ENCODE measurements at regions not wholly inside any gene's neighbourhood (a gene's known extent, or its start where the extent isn't known, plus 50 kb on each side); places are given as distances from the start of the nearest gene placed in this dataset.

DNA sequence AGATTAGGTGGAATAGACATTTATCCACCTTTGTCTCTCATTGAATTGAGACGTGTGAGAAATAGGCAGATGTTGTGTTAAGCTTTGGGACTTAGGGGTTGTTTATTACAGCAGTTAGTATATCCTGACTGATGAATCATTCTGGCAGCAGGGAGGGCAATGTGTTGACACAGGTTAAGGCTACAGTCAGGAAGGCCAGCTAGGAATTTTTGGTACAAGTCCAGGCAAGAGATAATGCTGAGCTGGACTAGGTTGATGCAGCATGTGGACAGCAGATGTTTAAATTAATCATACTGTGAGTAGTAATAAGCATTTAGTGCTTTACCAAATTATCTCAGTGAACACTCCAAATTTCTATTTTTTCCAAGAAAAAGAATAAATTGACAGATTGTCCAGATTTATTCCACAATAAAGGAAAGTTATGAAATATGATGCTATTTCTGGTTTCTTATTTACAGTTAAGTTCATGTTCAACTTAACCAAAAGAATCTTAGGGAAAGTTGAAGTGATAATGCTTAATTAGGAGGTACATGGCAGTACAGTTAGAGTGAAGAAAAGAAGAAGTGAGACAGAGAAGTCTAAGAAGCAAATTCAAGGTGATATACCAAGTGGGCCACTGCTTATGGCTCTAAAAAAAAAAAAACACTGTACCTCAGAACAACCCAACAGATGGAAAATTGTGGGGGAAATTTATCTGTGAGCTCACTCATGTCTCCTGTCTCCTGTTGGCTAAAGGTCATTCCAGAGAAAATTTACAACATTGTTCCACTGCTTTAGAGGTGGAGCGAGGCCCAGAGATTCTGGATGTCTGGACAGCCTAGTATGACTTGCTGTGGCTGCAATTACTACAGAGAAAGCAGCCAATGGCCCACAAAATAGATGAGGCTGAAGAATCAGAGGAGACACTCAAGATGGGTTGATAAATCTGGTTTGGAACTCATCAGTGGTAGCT lies 102.7 kb upstream of the C21orf91 start:
- Mint-ChIP-seq H3K27me3 (no peaks in the 10 kb centered on the region), H3K9me3 (peaks cover 5 to 19% (median 5%) of the 10 kb centered on the region in 3 donors), H3K4me3 (no peak overlapping the region), H3K27ac (no peak overlapping the region), H3K4me1 (peaks cover 0 to 3% (median 0%) of the 10 kb centered on the region in 3 donors), H3K36me3 (peaks cover 2% of the 10 kb centered on the region)

DNA sequence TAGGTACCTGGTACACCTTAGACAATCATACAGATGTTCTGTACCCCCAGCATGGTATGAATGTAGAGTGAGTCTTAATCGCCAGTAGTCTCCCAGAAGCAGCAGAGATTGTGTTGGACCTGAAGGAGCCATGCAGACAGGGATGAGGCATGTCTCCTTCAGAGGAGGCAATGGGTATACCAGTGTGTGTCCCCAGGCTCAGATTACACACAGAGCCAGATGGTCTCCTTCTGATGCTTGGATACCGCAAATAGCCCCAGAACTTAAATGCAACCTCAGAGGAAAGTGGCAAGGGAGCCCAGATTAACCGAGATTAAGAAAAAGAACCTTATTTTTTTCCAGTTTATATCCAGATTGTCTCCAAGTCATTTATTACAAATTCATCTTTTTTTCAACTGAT lies 96.8 kb upstream of the C21orf91 start:
- no peaks in the 10 kb centered on the region for H3K4me1 Mint-ChIP-seq
- H3K9me3 Mint-ChIP-seq: peaks cover 4 to 17% (median 5%) of the 10 kb centered on the region in 3 donors
- H3K27ac Mint-ChIP-seq: no peak overlapping the region
- no peaks in the 10 kb centered on the region for H3K27me3 Mint-ChIP-seq
- peaks cover 2% of the 10 kb centered on the region for H3K36me3 Mint-ChIP-seq
- no peak overlapping the region for H3K4me3 Mint-ChIP-seq

DNA sequence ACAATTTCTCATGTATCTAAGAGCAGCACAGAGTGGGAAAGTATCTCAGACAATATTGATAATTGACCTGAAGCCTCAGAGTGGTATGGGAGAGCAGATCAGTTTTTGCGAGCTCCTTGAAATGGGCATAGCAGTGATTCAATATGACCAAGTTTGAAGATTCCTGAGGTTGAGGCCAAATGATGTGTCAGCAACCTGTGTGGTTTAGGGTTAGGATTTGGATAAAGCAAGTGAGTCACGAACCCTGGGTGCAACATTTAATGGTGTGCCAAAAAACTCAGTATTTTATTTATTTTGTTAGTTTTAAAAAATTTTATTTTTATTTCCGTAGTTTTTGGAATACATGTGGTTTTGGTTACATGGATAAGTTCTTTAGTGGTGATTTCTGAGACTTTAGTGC lies 92.5 kb upstream of the C21orf91 start:
- Mint-ChIP-seq H3K36me3 (no peaks in the 10 kb centered on the region), H3K27me3 (no peaks in the 10 kb centered on the region), H3K9me3 (no peaks in the 10 kb centered on the region), H3K4me3 (no peak overlapping the region), H3K4me1 (no peaks in the 10 kb centered on the region), H3K27ac (no peak overlapping the region)

DNA sequence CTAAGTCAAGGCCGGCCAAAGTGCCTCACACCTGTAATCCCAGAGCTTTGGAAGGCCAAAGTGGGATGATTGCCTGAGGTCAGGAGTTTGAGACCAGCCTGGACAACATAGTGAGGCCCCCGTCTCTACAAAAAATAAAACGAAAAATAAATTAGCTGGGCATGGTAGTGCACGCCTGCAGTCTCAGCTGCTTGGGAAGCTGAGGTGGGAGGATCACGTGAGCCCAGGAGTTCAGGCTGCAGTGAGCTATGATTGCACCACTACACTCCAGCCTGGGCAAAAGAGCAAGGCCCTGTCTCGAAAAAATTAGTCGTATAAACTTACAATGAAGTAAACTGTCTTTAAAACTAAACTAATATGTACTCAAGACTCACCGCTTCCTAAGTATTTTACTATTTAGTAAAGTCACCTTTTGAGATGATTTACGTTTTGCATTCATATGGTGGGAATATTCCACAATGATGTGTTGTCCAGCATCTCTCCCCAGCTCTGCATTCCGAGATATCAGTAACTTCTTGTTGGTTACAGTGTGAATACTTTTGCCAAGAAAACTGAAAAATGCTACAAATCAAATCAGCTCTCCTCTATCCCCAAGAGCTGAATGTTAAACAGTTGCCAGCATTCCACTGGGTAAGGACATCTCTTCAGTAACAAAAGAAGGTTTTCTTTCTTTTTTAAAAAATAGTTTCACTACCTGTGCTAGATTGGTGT lies 84.9 kb upstream of the C21orf91 start:
- Mint-ChIP-seq H3K4me1 (peaks cover 2 to 10% (median 10%) of the 10 kb centered on the region in 3 donors), H3K9me3 (peaks cover 0 to 7% (median 2%) of the 10 kb centered on the region in 3 donors), H3K27me3 (peaks cover 2% of the 10 kb centered on the region), H3K4me3 (no peak overlapping the region), H3K27ac (no peak overlapping the region), H3K36me3 (no peaks in the 10 kb centered on the region)

DNA sequence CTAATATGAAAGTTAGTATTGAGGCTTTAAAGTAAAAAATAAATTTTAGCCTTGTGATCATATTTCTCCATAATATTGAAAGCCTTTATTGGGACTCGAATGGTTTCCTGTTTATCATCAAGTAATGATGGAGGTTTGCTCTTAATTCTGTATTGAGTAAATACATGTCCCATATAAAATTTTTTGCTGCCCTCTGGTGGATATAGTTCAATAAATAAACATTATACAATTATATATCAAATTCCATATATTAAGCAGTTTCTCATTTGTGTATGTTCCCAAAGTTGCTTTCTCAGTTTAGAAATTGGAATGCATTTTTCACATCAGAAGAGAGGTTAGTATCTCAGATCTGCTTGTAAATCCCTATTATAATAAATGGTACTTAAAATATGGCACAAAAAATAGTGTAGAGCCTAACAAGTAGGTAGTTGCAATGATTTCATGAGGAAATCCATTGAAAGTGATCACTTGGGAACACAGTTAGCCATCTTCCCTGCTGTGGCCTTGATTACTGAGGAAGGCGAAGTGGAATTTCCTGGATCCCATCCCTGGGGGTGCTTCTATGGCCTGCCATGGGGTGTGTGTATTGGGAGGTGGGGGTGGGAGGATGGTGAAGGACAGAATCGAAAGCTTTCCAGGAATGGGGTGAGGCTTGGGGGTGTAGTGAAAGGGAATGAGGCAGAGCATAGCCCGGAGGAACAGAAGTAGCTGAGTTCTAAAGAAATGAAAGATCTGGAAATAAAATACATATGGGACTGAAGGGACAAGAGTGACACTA lies 84.1 kb upstream of the C21orf91 start:
- no peaks in the 10 kb centered on the region for H3K36me3 Mint-ChIP-seq
- no peak overlapping the region for H3K4me3 Mint-ChIP-seq
- no peak overlapping the region for H3K27ac Mint-ChIP-seq
- peaks cover 2 to 15% (median 7%) of the 10 kb centered on the region in 3 donors for H3K9me3 Mint-ChIP-seq
- peaks cover 2 to 10% (median 10%) of the 10 kb centered on the region in 3 donors for H3K4me1 Mint-ChIP-seq
- peaks cover 2% of the 10 kb centered on the region for H3K27me3 Mint-ChIP-seq

DNA sequence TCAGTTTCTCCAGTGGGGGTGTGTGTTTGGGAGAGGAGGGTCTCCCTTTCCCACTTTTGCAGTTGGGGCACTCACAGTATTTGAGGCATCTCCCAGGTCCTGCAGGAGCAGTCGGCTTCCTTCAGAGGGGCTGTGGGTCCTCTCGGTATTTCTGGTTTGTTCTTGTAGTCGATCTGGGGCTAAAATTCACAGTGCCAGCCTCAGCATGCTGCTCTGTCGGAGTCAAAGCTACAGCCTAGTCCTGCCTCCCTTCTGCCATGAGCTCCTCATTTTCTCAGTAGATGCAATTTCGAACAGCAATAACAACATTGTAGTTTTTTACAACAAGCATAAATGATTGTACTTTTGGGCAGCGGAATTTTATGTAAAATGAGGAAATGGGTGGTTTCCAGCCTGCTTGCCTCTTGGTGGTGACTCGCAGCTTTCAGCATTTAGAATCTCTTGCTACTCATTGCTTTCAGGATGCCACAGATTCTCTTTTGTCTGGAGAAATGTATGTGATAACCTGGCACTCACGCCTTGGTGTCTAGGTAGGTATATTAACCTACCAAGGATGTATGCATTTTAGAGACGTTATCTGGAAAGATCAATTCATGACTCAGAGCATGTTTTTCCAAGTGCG lies 82.4 kb upstream of the C21orf91 start:
- Mint-ChIP-seq H3K9me3 (peaks cover 2 to 24% (median 20%) of the 10 kb centered on the region in 3 donors), H3K36me3 (no peaks in the 10 kb centered on the region), H3K27me3 (peaks cover 2% of the 10 kb centered on the region), H3K4me3 (peak overlapping the region in 2 of 4 donors; percentile 63 to 78), H3K4me1 (peaks cover 2 to 10% (median 10%) of the 10 kb centered on the region in 3 donors), H3K27ac (peak overlapping the region in 1 of 3 donors; percentile 78)

DNA sequence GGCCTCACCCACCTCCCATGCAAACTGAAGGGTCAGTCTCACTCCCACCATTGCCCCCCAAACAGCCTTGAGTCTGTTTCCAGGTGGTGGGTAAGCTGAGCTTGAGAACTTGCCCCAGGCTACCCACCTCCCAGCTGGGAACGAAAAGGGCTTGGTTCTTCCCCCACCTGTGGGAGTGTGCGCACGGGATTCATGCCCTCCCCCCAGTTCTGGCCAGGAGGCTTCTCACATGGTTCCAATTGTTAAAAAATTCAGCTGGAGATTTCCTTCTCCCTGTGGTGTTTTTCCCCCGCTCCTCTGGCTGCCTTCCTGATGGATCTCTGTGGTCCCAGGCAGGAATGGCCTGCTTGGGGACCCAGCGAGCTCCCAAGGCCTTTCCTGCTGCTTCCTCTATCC lies 81.8 kb upstream of the C21orf91 start:
- Mint-ChIP-seq H3K36me3 (no peaks in the 10 kb centered on the region), H3K27me3 (peaks cover 2% of the 10 kb centered on the region), H3K4me1 (peaks cover 2 to 10% (median 10%) of the 10 kb centered on the region in 3 donors), H3K9me3 (peaks cover 2 to 29% (median 21%) of the 10 kb centered on the region in 3 donors), H3K4me3 (no peak overlapping the region), H3K27ac (no peak overlapping the region)

DNA sequence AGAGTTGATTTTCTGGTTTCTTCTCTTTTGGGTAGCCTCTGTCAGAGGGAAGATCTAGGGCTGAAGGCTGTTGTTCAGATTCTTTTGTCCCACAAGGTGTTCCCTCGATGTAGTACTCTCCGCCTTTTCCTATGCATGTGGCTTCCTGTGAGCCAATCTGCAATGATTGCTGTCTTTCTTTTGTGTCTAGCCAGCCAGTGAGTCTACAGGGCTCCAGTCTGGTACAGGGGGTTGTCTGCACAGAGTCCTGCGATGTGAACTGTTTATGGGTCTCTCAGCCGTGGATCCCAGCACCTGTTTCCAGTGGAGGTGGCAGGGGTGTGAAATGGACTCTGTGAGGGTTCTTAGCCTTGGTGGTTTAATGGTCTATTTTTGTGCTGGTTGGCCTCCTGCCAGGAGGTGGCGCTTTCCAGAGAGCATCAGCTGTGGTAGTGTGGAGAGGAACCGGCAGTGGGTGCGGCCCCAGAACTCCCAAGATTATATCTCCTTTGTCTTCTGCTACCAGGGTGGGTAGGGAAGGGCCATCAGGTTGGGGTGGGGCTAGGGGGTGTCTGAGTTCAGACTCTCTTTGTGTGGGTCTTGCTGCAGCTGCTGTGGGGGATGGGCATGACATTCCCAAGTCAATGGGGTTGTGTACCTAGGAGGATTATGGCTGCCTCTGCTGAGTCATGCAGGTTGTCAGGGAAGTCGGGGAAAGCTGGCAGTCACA lies 81.3 kb upstream of the C21orf91 start:
- H3K27me3 Mint-ChIP-seq: peaks cover 2% of the 10 kb centered on the region
- H3K9me3 Mint-ChIP-seq: peaks cover 2 to 29% (median 21%) of the 10 kb centered on the region in 3 donors
- peaks cover 2 to 10% (median 10%) of the 10 kb centered on the region in 3 donors for H3K4me1 Mint-ChIP-seq
- H3K27ac Mint-ChIP-seq: no peak overlapping the region
- no peak overlapping the region for H3K4me3 Mint-ChIP-seq
- H3K36me3 Mint-ChIP-seq: peaks cover 2% of the 10 kb centered on the region

DNA sequence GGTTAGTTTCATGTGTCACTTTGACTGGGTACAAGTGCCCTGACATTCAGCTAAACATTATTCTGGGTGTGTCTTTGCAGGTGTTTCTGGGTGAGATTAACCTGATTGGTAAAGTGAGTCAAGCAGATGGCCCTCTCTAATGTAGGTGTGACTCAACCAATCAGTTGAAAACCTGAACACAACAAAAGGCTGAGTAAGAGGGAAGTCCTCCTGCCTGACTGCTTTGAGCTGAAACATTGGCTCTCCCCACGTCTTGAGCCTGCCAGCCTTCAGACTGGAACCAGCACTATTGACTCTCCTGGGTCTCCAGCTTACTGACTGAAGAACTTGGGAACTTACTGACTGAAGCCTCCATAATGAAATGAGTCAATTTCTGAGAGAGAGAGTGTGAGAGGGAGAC lies 70.0 kb upstream of the C21orf91 start:
- Mint-ChIP-seq H3K27me3 (no peaks in the 10 kb centered on the region), H3K27ac (no peak overlapping the region), H3K9me3 (peaks cover 0 to 2% (median 1%) of the 10 kb centered on the region in 3 donors), H3K4me1 (no peaks in the 10 kb centered on the region), H3K36me3 (peaks cover 7% of the 10 kb centered on the region), H3K4me3 (no peak overlapping the region)

DNA sequence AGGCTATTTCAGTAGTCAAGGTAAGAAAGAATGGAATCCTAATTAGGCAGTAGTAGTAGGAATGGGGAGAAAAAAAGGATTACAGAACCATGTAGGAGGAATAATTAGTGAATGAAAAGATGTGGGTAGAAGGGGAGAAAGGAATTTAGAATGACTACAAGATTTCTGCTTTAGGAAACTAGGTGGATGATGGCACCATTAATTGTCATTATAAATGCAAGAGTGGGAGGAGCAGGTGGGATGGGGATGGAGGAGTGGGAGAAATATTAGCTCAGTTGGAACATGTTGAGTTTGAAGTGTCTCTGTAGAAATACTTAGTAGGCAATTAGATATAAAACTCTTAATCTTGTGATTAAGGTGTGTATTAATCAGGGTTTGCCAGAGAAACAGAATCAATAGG lies 50.0 kb upstream of the C21orf91 start:
- H3K4me1 Mint-ChIP-seq: no peaks in the 10 kb centered on the region
- peaks cover 6% of the 10 kb centered on the region for H3K36me3 Mint-ChIP-seq
- H3K9me3 Mint-ChIP-seq: peaks cover 0 to 13% (median 4%) of the 10 kb centered on the region in 3 donors
- H3K27me3 Mint-ChIP-seq: no peaks in the 10 kb centered on the region
- no peak overlapping the region for H3K27ac Mint-ChIP-seq
- H3K4me3 Mint-ChIP-seq: no peak overlapping the region

Data from IgD-negative memory B cell (primary cell).